Nephron progenitor cell (in vitro differentiated cells): ENCODE measurements at regions not wholly inside any gene's neighbourhood (a gene's known extent, or its start where the extent isn't known, plus 50 kb on each side); places are given as distances from the start of the nearest gene placed in this dataset.

Experiments used
- DNase-seq: peaks from one replicate; pipeline ENCODE4 v3.0.0; 2021
- H3K27ac Mint-ChIP-seq: 2 replicates; pipeline ENCODE4 v1.8.0; 2021; ENCODE audit warnings: mild to moderate bottlenecking, moderate library complexity, mixed read lengths
- H3K27me3 Mint-ChIP-seq: 2 replicates; pipeline ENCODE4 v1.8.0; 2021; ENCODE audit warnings: mild to moderate bottlenecking, low read depth, mixed read lengths; ENCODE audit not compliant: poor library complexity
- H3K36me3 Mint-ChIP-seq: 2 replicates; pipeline ENCODE4 v1.8.0; 2021; ENCODE audit warnings: low read depth, mixed read lengths
- H3K4me1 Mint-ChIP-seq: 2 replicates; pipeline ENCODE4 v1.8.0; 2021; ENCODE audit warnings: mixed read lengths
- H3K4me3 Mint-ChIP-seq: 2 replicates; pipeline ENCODE4 v1.8.0; 2021; ENCODE audit warnings: mild to moderate bottlenecking, moderate library complexity, mixed read lengths
- H3K9me3 Mint-ChIP-seq: 2 replicates; pipeline ENCODE4 v1.8.0; 2021; ENCODE audit warnings: mild to moderate bottlenecking, moderate library complexity, mixed read lengths
- CTCF ChIP-seq: fragments of 200-600 bp; sonication (generic); IDR thresholded peaks from 2 replicates; pipeline ENCODE4 v1.5.0; 2021; ENCODE audit warnings: antibody characterized with exemption

DNA sequence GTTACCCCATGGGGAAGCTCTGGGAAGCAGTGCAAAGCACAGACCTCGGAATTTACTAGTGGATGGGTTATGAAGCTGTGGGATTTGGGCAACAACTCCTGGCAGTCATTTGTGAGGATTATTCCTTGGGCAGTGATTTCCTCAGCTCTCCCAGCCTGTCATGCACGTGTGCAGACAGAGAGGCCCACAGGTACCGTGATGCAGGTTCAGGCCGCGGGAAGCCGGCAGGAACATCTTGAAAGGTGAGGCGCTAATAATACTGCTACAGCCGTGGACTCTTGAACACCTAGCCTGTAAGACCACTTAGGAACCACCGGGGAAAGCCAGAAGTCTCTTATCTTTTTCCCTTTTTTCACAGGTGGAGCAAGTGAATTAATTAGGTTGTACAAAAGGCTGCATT is 80.2 kb upstream of the CPHXL start:
- no peaks in the 10 kb centered on the region for H3K4me1 Mint-ChIP-seq
- no peak overlapping the region for H3K27ac Mint-ChIP-seq

DNA sequence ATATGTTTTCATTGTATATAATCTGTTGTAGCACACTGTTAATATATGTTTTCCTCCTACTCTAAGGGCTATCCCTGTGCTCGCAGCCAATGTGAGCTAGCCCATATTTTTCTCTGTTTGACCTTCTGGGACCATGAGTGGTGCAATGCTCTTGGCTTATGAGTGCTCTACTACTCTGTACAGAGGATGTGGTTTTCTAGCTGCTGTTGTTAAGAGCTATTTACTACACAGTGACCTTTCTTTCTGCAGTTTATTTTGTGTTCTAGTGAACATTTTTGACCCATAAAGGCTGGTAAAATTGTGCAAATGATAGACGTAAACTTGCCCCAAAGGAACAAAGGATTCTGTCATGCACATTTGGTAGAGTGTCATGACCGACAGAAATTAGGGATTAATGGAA is 84.1 kb upstream of the CPHXL start:
- peaks cover 3% of the 10 kb centered on the region for H3K27me3 Mint-ChIP-seq
- H3K9me3 Mint-ChIP-seq: peaks cover 7% of the 10 kb centered on the region
- H3K36me3 Mint-ChIP-seq: no peaks in the 10 kb centered on the region
- H3K4me3 Mint-ChIP-seq: no peak overlapping the region
- DNase-seq: no peak
- H3K27ac Mint-ChIP-seq: no peak overlapping the region
- TF ChIP-seq CTCF: no peak
- no peaks in the 10 kb centered on the region for H3K4me1 Mint-ChIP-seq

More for the DNA sequence above, 80.2 kb upstream of the CPHXL start:
- no peak overlapping the region for H3K4me3 Mint-ChIP-seq
- H3K27me3 Mint-ChIP-seq: peaks cover 3% of the 10 kb centered on the region
- no peak for TF ChIP-seq CTCF
- no peak for DNase-seq
- H3K9me3 Mint-ChIP-seq: no peaks in the 10 kb centered on the region
- H3K36me3 Mint-ChIP-seq: no peaks in the 10 kb centered on the region

GRCh38 chr16:75811020-75811634 is 84.8 kb upstream of the CPHXL start:
- H3K4me3 Mint-ChIP-seq: no peak overlapping the region
- DNase-seq: no peak
- H3K4me1 Mint-ChIP-seq: no peaks in the 10 kb centered on the region
- no peak for TF ChIP-seq CTCF
- H3K36me3 Mint-ChIP-seq: no peaks in the 10 kb centered on the region
- peaks cover 7% of the 10 kb centered on the region for H3K9me3 Mint-ChIP-seq
- no peak overlapping the region for H3K27ac Mint-ChIP-seq
- peaks cover 3% of the 10 kb centered on the region for H3K27me3 Mint-ChIP-seq

- Mint-ChIP-seq H3K36me3 (no peaks in the 10 kb centered on the region), H3K9me3 (peaks cover 11% of the 10 kb centered on the region), H3K27me3 (peaks cover 3% of the 10 kb centered on the region), H3K27ac (no peak overlapping the region), H3K4me3 (no peak overlapping the region), H3K4me1 (no peaks in the 10 kb centered on the region)
- no peak for TF ChIP-seq CTCF
- no peak for DNase-seq
These were observed 92.2 kb upstream of the CPHXL start for GRCh38 chr16:75818491-75818890.

- no peaks in the 10 kb centered on the region for H3K4me1 Mint-ChIP-seq
These were observed 94.4 kb upstream of the CPHXL start for GRCh38 chr16:75820672-75821071.

More at GRCh38 chr16:75820672-75821071, 94.4 kb upstream of the CPHXL start:
- TF ChIP-seq CTCF: no peak
- H3K9me3 Mint-ChIP-seq: peaks cover 8% of the 10 kb centered on the region
- no peaks in the 10 kb centered on the region for H3K36me3 Mint-ChIP-seq
- H3K27ac Mint-ChIP-seq: no peak overlapping the region
- H3K4me3 Mint-ChIP-seq: no peak overlapping the region
- DNase-seq: no peak
- peaks cover 3% of the 10 kb centered on the region for H3K27me3 Mint-ChIP-seq
